GM23248 (cell line): ENCODE measurements at regions not wholly inside any gene's neighbourhood (a gene's known extent, or its start where the extent isn't known, plus 50 kb on each side); places are given as distances from the start of the nearest gene placed in this dataset.

Source experiments
- EZH2 ChIP-seq: fragments of 200-600 bp; sonication (generic); IDR thresholded peaks from 2 replicates; pipeline ENCODE4 v1.6.1; 2018; ENCODE audit warnings: antibody characterized with exemption, mild to moderate bottlenecking; ENCODE audit not compliant: insufficient read depth, poor library complexity, severe bottlenecking
- EZH2phosphoT487 ChIP-seq: fragments of 200-600 bp; sonication (generic); IDR thresholded peaks from 2 replicates; pipeline ENCODE4 v1.6.1; 2018; ENCODE audit warnings: antibody characterized with exemption, moderate library complexity, mild to moderate bottlenecking, low read depth; ENCODE audit not compliant: insufficient read depth

DNA sequence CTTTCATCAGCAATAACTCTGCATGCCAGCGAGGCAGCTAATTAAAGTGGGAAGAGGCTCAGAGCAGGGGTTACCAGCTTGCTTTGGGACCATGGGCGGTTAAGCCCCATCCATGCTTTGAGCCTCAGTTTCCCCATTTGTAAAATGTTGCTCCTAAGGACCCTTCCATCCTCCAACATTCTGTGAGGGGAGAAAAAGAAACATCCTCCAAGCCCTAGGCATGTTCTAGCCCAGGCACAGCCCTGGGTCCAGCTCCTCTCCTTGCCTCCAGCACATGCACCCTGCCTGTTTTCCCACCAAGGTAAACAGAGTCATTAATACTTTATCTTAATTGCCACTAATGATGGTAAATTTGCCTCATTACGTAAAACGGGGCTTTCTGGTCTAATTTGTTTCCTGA lies 113.3 kb upstream of the MYCN start:
- TF ChIP-seq EZH2 (no peak), EZH2phosphoT487 (no peak)
